GDM1 (cell line): ENCODE measurements at regions not wholly inside any gene's neighbourhood (a gene's known extent, or its start where the extent isn't known, plus 50 kb on each side); places are given as distances from the start of the nearest gene placed in this dataset.
"Not testable (repeated sequence)": the region's sequence is repeated elsewhere in the genome, so short reads cannot be mapped to it uniquely, and the experiment has no call there.

Experiments used
- DNase-seq: peaks from one replicate; lab custom pipeline; 2025; lab: John Stamatoyannopoulos, UW

- no peak for DNase-seq
Observed at GRCh38 chr5:50898966-50899365, 232.5 kb downstream of the PARP8 start.

GRCh38 chr5:50900952-50901510 lies 234.6 kb downstream of the PARP8 start:
- DNase-seq = no peak

GRCh38 chr5:50903651-50904050 lies 237.2 kb downstream of the PARP8 start:
- DNase-seq = no peak

GRCh38 chr5:50905996-50906570 lies 239.6 kb downstream of the PARP8 start:
- no peak for DNase-seq

- DNase-seq = not testable (repeated sequence)
Observed at GRCh38 chr5:50920160-50920559, 253.7 kb downstream of the PARP8 start.

- DNase-seq = no peak
Observed at GRCh38 chr5:50921366-50922133, 255.1 kb downstream of the PARP8 start.

GRCh38 chr5:50922134-50922941 lies 255.9 kb downstream of the PARP8 start:
- DNase-seq = not testable (repeated sequence)

- DNase-seq = no peak
Observed at GRCh38 chr5:50922942-50923767, 256.7 kb downstream of the PARP8 start.

GRCh38 chr5:50923768-50924494 lies 257.5 kb downstream of the PARP8 start:
- no peak for DNase-seq

- no peak for DNase-seq
Observed at GRCh38 chr5:50927953-50928352, 261.5 kb downstream of the PARP8 start.

GRCh38 chr5:50929174-50929573 lies 262.7 kb downstream of the PARP8 start:
- DNase-seq = no peak

- DNase-seq = no peak
Observed at GRCh38 chr5:50934343-50934742, 267.9 kb downstream of the PARP8 start.

- DNase-seq = no peak
Observed at GRCh38 chr5:50945139-50945538, 278.7 kb downstream of the PARP8 start.

GRCh38 chr5:50947906-50948683 lies 281.7 kb downstream of the PARP8 start:
- no peak for DNase-seq

- no peak for DNase-seq
Observed at GRCh38 chr5:50953290-50953689, 286.9 kb downstream of the PARP8 start.

- DNase-seq = peak; percentile 5
Observed at GRCh38 chr5:50958852-50959457, 292.5 kb downstream of the PARP8 start.

- peak; percentile 24 for DNase-seq
Observed at GRCh38 chr5:50962934-50963872, 296.8 kb downstream of the PARP8 start.

- DNase-seq = no peak
Observed at GRCh38 chr5:50963971-50964745, 297.7 kb downstream of the PARP8 start.
